Nephron (organoid): ENCODE measurements at regions not wholly inside any gene's neighbourhood (a gene's known extent, or its start where the extent isn't known, plus 50 kb on each side); places are given as distances from the start of the nearest gene placed in this dataset.
"Not testable (repeated sequence)": the region's sequence is repeated elsewhere in the genome, so short reads cannot be mapped to it uniquely, and the experiment has no call there.

Source experiments
- H3K27ac Mint-ChIP-seq, 3 experiments: 2 replicates each; pipeline ENCODE4 v1.8.0; 2020; ENCODE audit warnings: mixed read lengths in 3 of 3, mild to moderate bottlenecking in 2 of 3, moderate library complexity in 1 of 3
- H3K27me3 Mint-ChIP-seq: 2 replicates; pipeline ENCODE4 v1.8.0; 2021; ENCODE audit warnings: low read depth, mild to moderate bottlenecking, moderate library complexity, mixed read lengths
- H3K36me3 Mint-ChIP-seq: 2 replicates; pipeline ENCODE4 v1.8.0; 2020; ENCODE audit warnings: low read depth, mixed read lengths
- H3K4me1 Mint-ChIP-seq: 2 replicates; pipeline ENCODE4 v1.8.0; 2020; ENCODE audit warnings: mixed read lengths
- H3K4me3 Mint-ChIP-seq, 3 experiments: 2 replicates each; pipeline ENCODE4 v1.8.0; 2020; ENCODE audit warnings: mild to moderate bottlenecking in 3 of 3, mixed read lengths in 3 of 3, moderate library complexity in 2 of 3
- H3K9me3 Mint-ChIP-seq: 2 replicates; pipeline ENCODE4 v1.8.0; 2020; ENCODE audit warnings: mixed read lengths
- TF ChIP-seq, protein P1 (sequence below), 3 experiments: fragments of 200-600 bp; sonication (generic); IDR thresholded peaks; one replicate each; pipeline ENCODE4 v1.5.0; 2021; ENCODE audit warnings: antibody characterized with exemption in 3 of 3; ENCODE audit not compliant: unreplicated experiment in 3 of 3

DNA sequence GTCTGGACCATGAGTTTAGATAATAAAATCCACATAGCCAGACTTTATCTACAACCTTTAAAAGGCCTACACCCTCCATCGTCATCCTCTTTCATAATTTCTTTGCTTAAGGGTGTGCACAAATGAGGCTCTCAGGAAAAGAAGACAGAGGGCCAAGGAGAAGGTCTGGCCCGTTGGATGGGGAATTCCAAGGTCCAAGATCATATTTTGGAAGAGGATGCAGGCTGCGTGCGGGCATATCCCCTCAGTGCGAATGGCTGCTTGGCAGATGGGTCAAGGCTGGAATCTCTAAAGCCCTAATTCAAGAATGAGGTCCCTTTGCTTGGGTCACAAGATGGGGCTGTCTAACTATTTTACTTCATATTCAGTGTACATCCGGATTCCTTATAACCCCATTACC lies 782.2 kb upstream of the NCAM2 start:
- no peaks in the 10 kb centered on the region for H3K27me3 Mint-ChIP-seq
- H3K4me1 Mint-ChIP-seq, result no peaks in the 10 kb centered on the region
- H3K4me3 Mint-ChIP-seq, result no peak overlapping the region
- H3K27ac Mint-ChIP-seq, result no peak overlapping the region
- H3K36me3 Mint-ChIP-seq, result no peaks in the 10 kb centered on the region
- no peaks in the 10 kb centered on the region for H3K9me3 Mint-ChIP-seq
- TF ChIP-seq, protein P1, sequence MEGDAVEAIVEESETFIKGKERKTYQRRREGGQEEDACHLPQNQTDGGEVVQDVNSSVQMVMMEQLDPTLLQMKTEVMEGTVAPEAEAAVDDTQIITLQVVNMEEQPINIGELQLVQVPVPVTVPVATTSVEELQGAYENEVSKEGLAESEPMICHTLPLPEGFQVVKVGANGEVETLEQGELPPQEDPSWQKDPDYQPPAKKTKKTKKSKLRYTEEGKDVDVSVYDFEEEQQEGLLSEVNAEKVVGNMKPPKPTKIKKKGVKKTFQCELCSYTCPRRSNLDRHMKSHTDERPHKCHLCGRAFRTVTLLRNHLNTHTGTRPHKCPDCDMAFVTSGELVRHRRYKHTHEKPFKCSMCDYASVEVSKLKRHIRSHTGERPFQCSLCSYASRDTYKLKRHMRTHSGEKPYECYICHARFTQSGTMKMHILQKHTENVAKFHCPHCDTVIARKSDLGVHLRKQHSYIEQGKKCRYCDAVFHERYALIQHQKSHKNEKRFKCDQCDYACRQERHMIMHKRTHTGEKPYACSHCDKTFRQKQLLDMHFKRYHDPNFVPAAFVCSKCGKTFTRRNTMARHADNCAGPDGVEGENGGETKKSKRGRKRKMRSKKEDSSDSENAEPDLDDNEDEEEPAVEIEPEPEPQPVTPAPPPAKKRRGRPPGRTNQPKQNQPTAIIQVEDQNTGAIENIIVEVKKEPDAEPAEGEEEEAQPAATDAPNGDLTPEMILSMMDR (IDR thresholded peaks at IDR 0.05; ENCODE audit: unreplicated experiment in 3 of 3), result no peak

DNA sequence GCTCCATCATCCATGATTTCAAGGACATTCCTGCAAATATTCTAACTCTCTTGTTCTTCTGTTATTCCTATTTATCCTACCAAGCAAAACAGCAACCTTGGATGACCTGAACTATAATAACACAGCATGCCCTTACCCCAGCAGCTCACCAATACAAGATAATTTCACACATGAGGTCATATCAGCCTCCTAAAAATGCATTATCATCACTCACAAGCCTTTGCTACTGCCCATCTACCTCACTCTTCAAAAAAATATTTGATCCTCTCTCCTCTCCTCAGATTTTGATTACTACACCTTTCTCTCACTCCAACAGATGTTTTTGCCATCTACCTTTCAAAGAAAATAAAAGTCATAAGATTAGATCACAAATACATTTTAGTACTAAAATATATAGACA lies 777.6 kb upstream of the NCAM2 start:
- Mint-ChIP-seq H3K9me3 (no peaks in the 10 kb centered on the region), H3K36me3 (no peaks in the 10 kb centered on the region), H3K4me3 (no peak overlapping the region), H3K27ac (no peak overlapping the region), H3K4me1 (no peaks in the 10 kb centered on the region), H3K27me3 (no peaks in the 10 kb centered on the region)
- TF ChIP-seq, protein P1 (IDR thresholded peaks at IDR 0.05; ENCODE audit: unreplicated experiment in 3 of 3), result no peak

- H3K36me3 Mint-ChIP-seq, H3K27ac Mint-ChIP-seq, H3K27me3 Mint-ChIP-seq, H3K9me3 Mint-ChIP-seq, H3K4me1 Mint-ChIP-seq, H3K4me3 Mint-ChIP-seq: not testable (repeated sequence)
Observed at GRCh38 chr21:20221981-20222380, 776.2 kb upstream of the NCAM2 start.

DNA sequence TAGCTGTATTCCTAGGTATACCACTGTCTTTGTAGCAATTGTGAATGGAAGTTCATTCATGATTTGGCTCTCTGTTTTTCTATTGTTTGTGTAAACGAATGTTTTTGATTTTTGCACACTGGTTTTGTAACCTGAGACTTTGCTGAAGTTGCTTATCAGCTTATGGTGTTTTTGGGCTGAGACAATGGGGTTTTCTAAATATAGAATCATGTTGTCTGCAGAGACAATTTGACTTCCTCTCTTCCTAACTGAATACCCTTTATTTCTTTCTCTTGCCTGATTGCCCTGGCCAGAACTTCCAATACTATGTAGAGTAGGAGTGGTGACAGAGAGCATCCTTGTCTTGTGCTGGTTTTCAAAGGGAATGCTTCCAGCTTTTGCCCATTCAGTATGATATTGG lies 761.6 kb upstream of the NCAM2 start:
- peaks cover 21% of the 10 kb centered on the region for H3K9me3 Mint-ChIP-seq
- H3K4me1 Mint-ChIP-seq, H3K36me3 Mint-ChIP-seq, H3K27ac Mint-ChIP-seq, H3K27me3 Mint-ChIP-seq, H3K4me3 Mint-ChIP-seq: not testable (repeated sequence)

- Mint-ChIP-seq H3K9me3 (no peaks in the 10 kb centered on the region), H3K27me3 (no peaks in the 10 kb centered on the region), H3K4me1 (no peaks in the 10 kb centered on the region), H3K36me3 (no peaks in the 10 kb centered on the region), H3K4me3 (no peak overlapping the region), H3K27ac (no peak overlapping the region)
- TF ChIP-seq, protein P1 (IDR thresholded peaks at IDR 0.05; ENCODE audit: unreplicated experiment in 3 of 3), result no peak
Observed at GRCh38 chr21:20249401-20249800, 748.8 kb upstream of the NCAM2 start.

- H3K4me1 Mint-ChIP-seq, result no peaks in the 10 kb centered on the region
- no peak overlapping the region for H3K27ac Mint-ChIP-seq
- H3K27me3 Mint-ChIP-seq, result no peaks in the 10 kb centered on the region
- H3K36me3 Mint-ChIP-seq, result no peaks in the 10 kb centered on the region
- TF ChIP-seq, protein P1 (IDR thresholded peaks at IDR 0.05; ENCODE audit: unreplicated experiment in 3 of 3), result no peak
- no peak overlapping the region for H3K4me3 Mint-ChIP-seq
- H3K9me3 Mint-ChIP-seq, result no peaks in the 10 kb centered on the region
Observed at GRCh38 chr21:20250337-20250736, 747.9 kb upstream of the NCAM2 start.

- Mint-ChIP-seq H3K4me3 (no peak overlapping the region), H3K27me3 (no peaks in the 10 kb centered on the region), H3K36me3 (no peaks in the 10 kb centered on the region), H3K27ac (no peak overlapping the region), H3K9me3 (no peaks in the 10 kb centered on the region), H3K4me1 (no peaks in the 10 kb centered on the region)
- TF ChIP-seq, protein P1 (IDR thresholded peaks at IDR 0.05; ENCODE audit: unreplicated experiment in 3 of 3), result no peak
Observed at GRCh38 chr21:20253261-20253660, 744.9 kb upstream of the NCAM2 start.
